ENCODE measurements at regions not wholly inside any gene's neighbourhood (a gene's known extent, or its start where the extent isn't known, plus 50 kb on each side); places are given as distances from the start of the nearest gene placed in this dataset.

GRCh38 chr2:234410526-234410925, 86.4 kb downstream of the ARL4C start:
- Histone ChIP-seq H3K27me3 (no peaks in the 10 kb centered on the region), H3K36me3 (no peaks in the 10 kb centered on the region), H3K4me3 (no peak overlapping the region), H3K4me1 (no peaks in the 10 kb centered on the region), H3K9me3 (no peaks in the 10 kb centered on the region), H3K27ac (no peak overlapping the region)
- TF ChIP-seq, protein P1, sequence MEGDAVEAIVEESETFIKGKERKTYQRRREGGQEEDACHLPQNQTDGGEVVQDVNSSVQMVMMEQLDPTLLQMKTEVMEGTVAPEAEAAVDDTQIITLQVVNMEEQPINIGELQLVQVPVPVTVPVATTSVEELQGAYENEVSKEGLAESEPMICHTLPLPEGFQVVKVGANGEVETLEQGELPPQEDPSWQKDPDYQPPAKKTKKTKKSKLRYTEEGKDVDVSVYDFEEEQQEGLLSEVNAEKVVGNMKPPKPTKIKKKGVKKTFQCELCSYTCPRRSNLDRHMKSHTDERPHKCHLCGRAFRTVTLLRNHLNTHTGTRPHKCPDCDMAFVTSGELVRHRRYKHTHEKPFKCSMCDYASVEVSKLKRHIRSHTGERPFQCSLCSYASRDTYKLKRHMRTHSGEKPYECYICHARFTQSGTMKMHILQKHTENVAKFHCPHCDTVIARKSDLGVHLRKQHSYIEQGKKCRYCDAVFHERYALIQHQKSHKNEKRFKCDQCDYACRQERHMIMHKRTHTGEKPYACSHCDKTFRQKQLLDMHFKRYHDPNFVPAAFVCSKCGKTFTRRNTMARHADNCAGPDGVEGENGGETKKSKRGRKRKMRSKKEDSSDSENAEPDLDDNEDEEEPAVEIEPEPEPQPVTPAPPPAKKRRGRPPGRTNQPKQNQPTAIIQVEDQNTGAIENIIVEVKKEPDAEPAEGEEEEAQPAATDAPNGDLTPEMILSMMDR (IDR thresholded peaks at IDR 0.05) = no peak
- WGBS, 2 donors = 47 to 49% methylated on average over 5 of the region's 5 CpGs
- intact Hi-C loops (cut with DNase I) = no loop called here
- DNase-seq (no peak), ATAC-seq (no peak), FAIRE-seq (no peak)

DNA sequence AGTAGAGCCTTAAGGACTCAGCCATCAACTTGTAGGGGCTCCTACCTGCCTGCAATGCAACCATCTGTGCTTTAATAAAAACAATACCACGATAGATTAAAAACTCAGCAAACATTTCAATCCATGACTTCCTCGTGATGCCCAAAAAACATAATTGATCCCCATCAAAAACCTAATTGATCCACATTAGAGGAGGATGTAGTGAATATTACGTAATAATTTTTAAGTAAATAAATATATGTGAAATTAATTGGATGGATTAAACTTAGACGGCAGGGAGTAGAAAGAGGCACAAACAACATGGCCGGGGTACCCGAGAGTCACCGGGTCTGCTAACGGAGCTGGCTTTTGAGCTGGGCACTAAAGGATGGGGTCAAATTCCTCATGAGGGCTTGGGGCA, 87.3 kb downstream of the ARL4C start:
- FAIRE-seq = no peak
- no peaks in the 10 kb centered on the region for H3K9me3 ChIP-seq
- ATAC-seq = no peak
- TF ChIP-seq, protein P1 (IDR thresholded peaks at IDR 0.05) = no peak
- WGBS, 2 donors = 78 to 85% methylated on average over 8 of the region's 8 CpGs
- no peaks in the 10 kb centered on the region for H3K36me3 ChIP-seq
- H3K4me3 ChIP-seq = no peak overlapping the region
- H3K27ac ChIP-seq = no peak overlapping the region
- no peak for DNase-seq
- H3K4me1 ChIP-seq = no peaks in the 10 kb centered on the region
- intact Hi-C loops (cut with DNase I) = no loop called here
- H3K27me3 ChIP-seq = no peaks in the 10 kb centered on the region

GRCh38 chr2:234406085-234406484, 90.8 kb downstream of the ARL4C start:
- FAIRE-seq (no peak), ATAC-seq (no peak), DNase-seq (no peak)
- Histone ChIP-seq H3K4me3 (no peak overlapping the region), H3K27me3 (no peaks in the 10 kb centered on the region), H3K36me3 (no peaks in the 10 kb centered on the region), H3K9me3 (no peaks in the 10 kb centered on the region), H3K27ac (no peak overlapping the region), H3K4me1 (no peaks in the 10 kb centered on the region)
- TF ChIP-seq, protein P1 (IDR thresholded peaks at IDR 0.05) = no peak
- intact Hi-C loops (cut with DNase I) = no loop called here
- 75 to 84% methylated on average over 9 of the region's 9 CpGs for WGBS, 2 donors

- WGBS, 2 donors = 52 to 56% methylated on average over 2 of the region's 2 CpGs
- Histone ChIP-seq H3K27ac (no peak overlapping the region), H3K9me3 (no peaks in the 10 kb centered on the region), H3K4me3 (no peak overlapping the region), H3K36me3 (no peaks in the 10 kb centered on the region), H3K27me3 (no peaks in the 10 kb centered on the region), H3K4me1 (no peaks in the 10 kb centered on the region)
- ATAC-seq = no peak
- no peak for DNase-seq
- intact Hi-C loops (cut with DNase I) = no loop called here
- TF ChIP-seq, protein P1 (IDR thresholded peaks at IDR 0.05) = no peak
- no peak for FAIRE-seq
These were observed 91.4 kb downstream of the ARL4C start for GRCh38 chr2:234405462-234405861.

- Histone ChIP-seq H3K9me3 (no peaks in the 10 kb centered on the region), H3K27ac (no peak overlapping the region), H3K36me3 (no peaks in the 10 kb centered on the region), H3K4me3 (no peak overlapping the region), H3K27me3 (no peaks in the 10 kb centered on the region), H3K4me1 (no peaks in the 10 kb centered on the region)
- WGBS, 2 donors = 60 to 61% methylated on average over 8 of the region's 8 CpGs
- FAIRE-seq (no peak), DNase-seq (no peak), ATAC-seq (peak in 1 of 4 donors; percentile 17)
- intact Hi-C loops (cut with DNase I) = no loop called here
- TF ChIP-seq, protein P1 (IDR thresholded peaks at IDR 0.05) = no peak
These were observed 91.9 kb downstream of the ARL4C start for GRCh38 chr2:234404957-234405356.
